ENCODE measurements at regions not wholly inside any gene's neighbourhood (a gene's known extent, or its start where the extent isn't known, plus 50 kb on each side); places are given as distances from the start of the nearest gene placed in this dataset.

GRCh38 chr19:34844277-34844676 is 71.3 kb upstream of the ZNF599 start:
- no peak for TF ChIP-seq TEAD2 (tag; IDR thresholded peaks at IDR 0.05)
- no peak for TF ChIP-seq CTCF (IDR thresholded peaks at IDR 0.05 in 2 of 3, conservative IDR thresholded peaks at IDR 0.05 in 1 of 3; ENCODE audit: insufficient read depth in 2 of 3, low read depth in 1 of 3, low read length in 3 of 3)
- no peak for TF ChIP-seq ZBTB11 (CRISPR knock-in tag; IDR thresholded peaks at IDR 0.05)
- TF ChIP-seq MAX (CRISPR knock-in tag; IDR thresholded peaks at IDR 0.05): no peak
- no peak for TF ChIP-seq ZBTB2 (IDR thresholded peaks at IDR 0.05)
- TF ChIP-seq ATF2 (CRISPR knock-in tag; IDR thresholded peaks at IDR 0.05): no peak
- no peak for TF ChIP-seq POLR2AphosphoS5 (IDR thresholded peaks at IDR 0.05; ENCODE audit: control insufficient read depth, insufficient read depth, low read depth, low read length)
- no peak for TF ChIP-seq NFE2 (IDR thresholded peaks at IDR 0.05; ENCODE audit: low read depth)
